Lung (tissue), 11 donors: ENCODE measurements at regions not wholly inside any gene's neighbourhood (a gene's known extent, or its start where the extent isn't known, plus 50 kb on each side); places are given as distances from the start of the nearest gene placed in this dataset.

ENCODE experiments used
- ATAC-seq: fragments of 200-7000 bp; cut with Tn5 transposase; one replicate; pipeline ENCODE4 v1.9.1; 2020; ENCODE audit warnings: moderate number of reproducible peaks; ENCODE audit not compliant: insufficient read depth, low FRiP score
- DNase-seq, 3 donors: peaks; one replicate each; pipeline ENCODE4 v3.0.0-alpha.2; 2013 to 2017
- H3K27ac ChIP-seq, 2 donors: one replicate each; pipeline ENCODE4 v1.5.1; 2013; ENCODE audit warnings: mild to moderate bottlenecking in 2 of 2, moderate library complexity in 2 of 2, control low read depth in 1 of 2, inconsistent platforms in 1 of 2, low read depth in 1 of 2, low read length in 1 of 2
- H3K27me3 ChIP-seq, 3 donors: one replicate each; pipeline ENCODE4 v1.5.1; 2013; ENCODE audit warnings: low read length in 2 of 3; ENCODE audit not compliant: control insufficient read depth in 3 of 3, insufficient read depth in 3 of 3
- H3K36me3 ChIP-seq, 4 donors: one replicate each; pipeline ENCODE4 v1.5.1; 2013; ENCODE audit warnings: low read length in 4 of 4, mild to moderate bottlenecking in 1 of 4, moderate library complexity in 1 of 4; ENCODE audit not compliant: control insufficient read depth in 4 of 4, insufficient read depth in 4 of 4
- H3K4me1 ChIP-seq, 5 donors: one replicate each; pipeline ENCODE4 v1.5.1; 2013; ENCODE audit warnings: low read length in 5 of 5, mild to moderate bottlenecking in 2 of 5, moderate library complexity in 1 of 5; ENCODE audit not compliant: control insufficient read depth in 5 of 5, insufficient read depth in 5 of 5
- H3K4me3 ChIP-seq: one replicate; pipeline ENCODE4 v1.5.1; 2013; ENCODE audit warnings: mild to moderate bottlenecking, control low read depth, moderate library complexity
- H3K9ac ChIP-seq, 2 donors: one replicate each; pipeline ENCODE4 v1.5.1; 2013; ENCODE audit warnings: low read length in 2 of 2, control low read depth in 1 of 2; ENCODE audit not compliant: insufficient read depth in 1 of 2
- H3K9me3 ChIP-seq, 4 donors: one replicate each; pipeline ENCODE4 v1.5.1; 2013; ENCODE audit warnings: low read length in 3 of 4, mild to moderate bottlenecking in 1 of 4, moderate library complexity in 1 of 4; ENCODE audit not compliant: control insufficient read depth in 4 of 4, insufficient read depth in 3 of 4
- CTCF ChIP-seq: IDR thresholded peaks from 2 replicates; pipeline ENCODE4 v1.5.1; 2012; ENCODE audit warnings: mild to moderate bottlenecking; ENCODE audit errors: control extremely low read depth, extremely low read depth
- WGBS, 2 donors: extraction: QIAGEN DNeasy Blood & Tissue Kit; methylation state at CpG; one replicate each; pipeline ENCODE4 v1.1.7; 2013; 5-methylcytosine and 5-hydroxymethylcytosine counted together
- donor health status: control.
- donor health status: control.
- donor health status: Bipolar disorder and iron deficiency.
- donor health status: healthy.
- donor health status: DM: yes; HTN: yes; CAD: no.

- 0 to 46% methylated on average over 1 of the region's 1 CpG for WGBS, 2 donors
- ATAC-seq = no peak
These were observed 223.5 kb downstream of the TMEM161B start for GRCh38 chr5:88045165-88045564.

GRCh38 chr5:88034520-88034919 is 234.1 kb downstream of the TMEM161B start:
- Histone ChIP-seq H3K9me3 (no peaks in the 10 kb centered on the region), H3K4me1 (no peaks in the 10 kb centered on the region), H3K36me3 (no peaks in the 10 kb centered on the region), H3K27me3 (no peaks in the 10 kb centered on the region), H3K9ac (no peak overlapping the region), H3K27ac (no peak overlapping the region), H3K4me3 (no peak overlapping the region)
- DNase-seq (no peak), ATAC-seq (no peak)
- TF ChIP-seq CTCF = no peak
- 52 to 80% methylated on average over 1 of the region's 1 CpG for WGBS, 2 donors

More at GRCh38 chr5:88045165-88045564, 223.5 kb downstream of the TMEM161B start:
- no peak for TF ChIP-seq CTCF
- no peaks in the 10 kb centered on the region for H3K27me3 ChIP-seq
- no peak overlapping the region for H3K27ac ChIP-seq
- no peak overlapping the region for H3K9ac ChIP-seq
- no peak overlapping the region for H3K4me3 ChIP-seq
- no peaks in the 10 kb centered on the region for H3K4me1 ChIP-seq
- H3K36me3 ChIP-seq = no peaks in the 10 kb centered on the region
- peaks cover 0 to 2% (median 0%) of the 10 kb centered on the region in 4 donors for H3K9me3 ChIP-seq
- DNase-seq = no peak

- WGBS, 2 donors = 59 to 72% methylated on average over 2 of the region's 2 CpGs
- no peaks in the 10 kb centered on the region for H3K9me3 ChIP-seq
- no peak overlapping the region for H3K27ac ChIP-seq
- H3K4me1 ChIP-seq = no peaks in the 10 kb centered on the region
- ATAC-seq = no peak
- no peak for DNase-seq
- TF ChIP-seq CTCF = no peak
- H3K36me3 ChIP-seq = no peaks in the 10 kb centered on the region
- H3K27me3 ChIP-seq = no peaks in the 10 kb centered on the region
- H3K9ac ChIP-seq = no peak overlapping the region
- no peak overlapping the region for H3K4me3 ChIP-seq
These were observed 235.5 kb downstream of the TMEM161B start for GRCh38 chr5:88033191-88033590.

- H3K4me1 ChIP-seq = no peaks in the 10 kb centered on the region
- H3K27ac ChIP-seq = no peak overlapping the region
- no peak for TF ChIP-seq CTCF
- H3K9me3 ChIP-seq = peaks cover 0 to 3% (median 0%) of the 10 kb centered on the region in 4 donors
- WGBS, 2 donors = 82 to 86% methylated on average over 2 of the region's 2 CpGs
- ATAC-seq = no peak
- no peak overlapping the region for H3K9ac ChIP-seq
- H3K4me3 ChIP-seq = no peak overlapping the region
- no peak for DNase-seq
- H3K36me3 ChIP-seq = no peaks in the 10 kb centered on the region
- H3K27me3 ChIP-seq = no peaks in the 10 kb centered on the region
These were observed 239.6 kb downstream of the TMEM161B start for GRCh38 chr5:88029011-88029410.
